Upper lobe of left lung (tissue), 4 donors: ENCODE measurements at regions not wholly inside any gene's neighbourhood (a gene's known extent, or its start where the extent isn't known, plus 50 kb on each side); places are given as distances from the start of the nearest gene placed in this dataset.

ENCODE experiments used
- POLR2A ChIP-seq, 4 donors: fragments of 450-650 bp; IDR thresholded peaks; one replicate each; pipeline ENCODE4 v1.5.1; 2016 to 2017; ENCODE audit warnings: antibody characterized with exemption in 4 of 4, mild to moderate bottlenecking in 2 of 4
- POLR2AphosphoS5 ChIP-seq, 2 donors: sonication (generic); formaldehyde crosslinking; IDR thresholded peaks; one replicate each; pipeline ENCODE4 v1.5.1; 2017; ENCODE audit warnings: antibody characterized with exemption in 2 of 2
- TF ChIP-seq, protein P1 (sequence below), 6 experiments: fragments of 450-650 bp in 4 of 6; fragments of 200-600 bp in 2 of 6; sonication (generic) in 2 of 6; IDR thresholded peaks; one replicate each; pipeline ENCODE4 v1.5.1; 2016 to 2019; ENCODE audit warnings: antibody characterized with exemption in 6 of 6

- TF ChIP-seq POLR2A (IDR thresholded peaks at IDR 0.05) (no peak), POLR2AphosphoS5 (IDR thresholded peaks at IDR 0.05) (no peak)
- TF ChIP-seq, protein P1, sequence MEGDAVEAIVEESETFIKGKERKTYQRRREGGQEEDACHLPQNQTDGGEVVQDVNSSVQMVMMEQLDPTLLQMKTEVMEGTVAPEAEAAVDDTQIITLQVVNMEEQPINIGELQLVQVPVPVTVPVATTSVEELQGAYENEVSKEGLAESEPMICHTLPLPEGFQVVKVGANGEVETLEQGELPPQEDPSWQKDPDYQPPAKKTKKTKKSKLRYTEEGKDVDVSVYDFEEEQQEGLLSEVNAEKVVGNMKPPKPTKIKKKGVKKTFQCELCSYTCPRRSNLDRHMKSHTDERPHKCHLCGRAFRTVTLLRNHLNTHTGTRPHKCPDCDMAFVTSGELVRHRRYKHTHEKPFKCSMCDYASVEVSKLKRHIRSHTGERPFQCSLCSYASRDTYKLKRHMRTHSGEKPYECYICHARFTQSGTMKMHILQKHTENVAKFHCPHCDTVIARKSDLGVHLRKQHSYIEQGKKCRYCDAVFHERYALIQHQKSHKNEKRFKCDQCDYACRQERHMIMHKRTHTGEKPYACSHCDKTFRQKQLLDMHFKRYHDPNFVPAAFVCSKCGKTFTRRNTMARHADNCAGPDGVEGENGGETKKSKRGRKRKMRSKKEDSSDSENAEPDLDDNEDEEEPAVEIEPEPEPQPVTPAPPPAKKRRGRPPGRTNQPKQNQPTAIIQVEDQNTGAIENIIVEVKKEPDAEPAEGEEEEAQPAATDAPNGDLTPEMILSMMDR (IDR thresholded peaks at IDR 0.05), result no peak
Observed at GRCh38 chr19:34082289-34083077, 89.8 kb upstream of the LSM14A start.
